ENCODE measurements at regions not wholly inside any gene's neighbourhood (a gene's known extent, or its start where the extent isn't known, plus 50 kb on each side); places are given as distances from the start of the nearest gene placed in this dataset.

- no peak overlapping the region for H3K4me3 ChIP-seq (ENCODE audit: low read depth, low read length)
- TF ChIP-seq CTCF (IDR thresholded peaks at IDR 0.05; ENCODE audit: borderline replicate concordance, insufficient read depth, low read depth, low read length) = no peak
These were observed 85.3 kb upstream of the SLC6A6 start for GRCh38 chr3:14317057-14317553.

GRCh38 chr3:14318646-14319045 is 83.8 kb upstream of the SLC6A6 start:
- H3K4me3 ChIP-seq (ENCODE audit: low read depth, low read length) = no peak overlapping the region
- TF ChIP-seq CTCF (IDR thresholded peaks at IDR 0.05; ENCODE audit: borderline replicate concordance, insufficient read depth, low read depth, low read length) = no peak

- no peak overlapping the region for H3K4me3 ChIP-seq (ENCODE audit: low read depth, low read length)
These were observed 82.7 kb upstream of the SLC6A6 start for GRCh38 chr3:14319654-14320182.

GRCh38 chr3:14320219-14320618 is 82.2 kb upstream of the SLC6A6 start:
- H3K4me3 ChIP-seq (ENCODE audit: low read depth, low read length) = no peak overlapping the region
- TF ChIP-seq CTCF (IDR thresholded peaks at IDR 0.05; ENCODE audit: borderline replicate concordance, insufficient read depth, low read depth, low read length) = no peak

More at GRCh38 chr3:14319654-14320182, 82.7 kb upstream of the SLC6A6 start:
- TF ChIP-seq CTCF (IDR thresholded peaks at IDR 0.05; ENCODE audit: borderline replicate concordance, insufficient read depth, low read depth, low read length) = no peak

GRCh38 chr3:14322001-14322400 is 80.4 kb upstream of the SLC6A6 start:
- TF ChIP-seq CTCF (IDR thresholded peaks at IDR 0.05; ENCODE audit: borderline replicate concordance, insufficient read depth, low read depth, low read length) = no peak
- H3K4me3 ChIP-seq (ENCODE audit: low read depth, low read length) = no peak overlapping the region

- no peak for TF ChIP-seq CTCF (IDR thresholded peaks at IDR 0.05; ENCODE audit: borderline replicate concordance, insufficient read depth, low read depth, low read length)
- no peak overlapping the region for H3K4me3 ChIP-seq (ENCODE audit: low read depth, low read length)
These were observed 79.6 kb upstream of the SLC6A6 start for GRCh38 chr3:14322667-14323295.
